HUES64 (cell line): ENCODE measurements at regions not wholly inside any gene's neighbourhood (a gene's known extent, or its start where the extent isn't known, plus 50 kb on each side); places are given as distances from the start of the nearest gene placed in this dataset.
"Not testable (repeated sequence)": the region's sequence is repeated elsewhere in the genome, so short reads cannot be mapped to it uniquely, and the experiment has no call there.

Experiments
- H3K27ac ChIP-seq: 2 replicates; pipeline ENCODE4 v1.7.0; 2013; ENCODE audit warnings: low read depth, low read length, inconsistent platforms
- H3K27me3 ChIP-seq: 2 replicates; pipeline ENCODE4 v1.6.1; 2013; ENCODE audit warnings: mild to moderate bottlenecking, low read length; ENCODE audit not compliant: insufficient read depth
- H3K36me3 ChIP-seq: 2 replicates; pipeline ENCODE4 v1.6.1; 2013; ENCODE audit warnings: mild to moderate bottlenecking, low read length; ENCODE audit not compliant: insufficient read depth
- H3K4me1 ChIP-seq: 2 replicates; pipeline ENCODE4 v1.6.1; 2013; ENCODE audit warnings: mild to moderate bottlenecking, low read length, moderate library complexity; ENCODE audit not compliant: insufficient read depth
- H3K4me3 ChIP-seq: 2 replicates; pipeline ENCODE4 v1.5.1; 2013; ENCODE audit warnings: mild to moderate bottlenecking, low read length, moderate library complexity
- H3K9ac ChIP-seq: 2 replicates; pipeline ENCODE4 v1.6.1; 2013; ENCODE audit warnings: mild to moderate bottlenecking, low read depth, low read length
- H3K9me3 ChIP-seq: 2 replicates; pipeline ENCODE4 v1.6.1; 2013; ENCODE audit warnings: low read depth, low read length; ENCODE audit not compliant: insufficient read depth
- WGBS: fragments of 150-250, 120-280 bp; methylation state at CpG from one replicate; pipeline ENCODE4 v1.1.7; 2013; ENCODE audit warnings: missing lambda C conversion rate; 5-methylcytosine and 5-hydroxymethylcytosine counted together

DNA sequence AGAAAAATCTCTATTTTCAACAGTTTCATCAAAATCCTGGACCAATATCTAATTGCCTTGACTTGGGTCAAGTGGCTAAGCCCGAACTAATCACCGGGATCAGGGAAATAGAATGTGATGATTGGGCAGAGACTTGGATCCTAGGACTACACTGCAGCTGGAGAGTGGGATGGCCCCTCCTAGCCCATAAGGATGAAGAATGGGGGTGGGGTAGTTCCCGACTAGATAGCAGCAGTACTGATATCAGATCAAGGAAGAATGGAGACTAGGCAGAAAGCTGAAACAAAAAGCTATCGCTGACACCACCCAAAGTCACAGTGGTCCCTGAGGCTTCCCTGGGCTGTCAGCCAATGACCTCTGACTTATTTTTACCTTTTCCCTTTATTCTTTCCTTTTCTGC, 160.4 kb upstream of the PHYHIPL start:
- H3K9me3 ChIP-seq: no peaks in the 10 kb centered on the region
- H3K4me3 ChIP-seq: no peak overlapping the region
- 88% methylated on average over 4 of the region's 4 CpGs for WGBS
- no peaks in the 10 kb centered on the region for H3K27me3 ChIP-seq
- H3K9ac ChIP-seq: no peak overlapping the region
- 0 out of 2 replicates have a peak, but pooled peaks cover 5% of the 10 kb centered on the region for H3K4me1 ChIP-seq
- H3K27ac ChIP-seq: no peak overlapping the region
- H3K36me3 ChIP-seq: no peaks in the 10 kb centered on the region

DNA sequence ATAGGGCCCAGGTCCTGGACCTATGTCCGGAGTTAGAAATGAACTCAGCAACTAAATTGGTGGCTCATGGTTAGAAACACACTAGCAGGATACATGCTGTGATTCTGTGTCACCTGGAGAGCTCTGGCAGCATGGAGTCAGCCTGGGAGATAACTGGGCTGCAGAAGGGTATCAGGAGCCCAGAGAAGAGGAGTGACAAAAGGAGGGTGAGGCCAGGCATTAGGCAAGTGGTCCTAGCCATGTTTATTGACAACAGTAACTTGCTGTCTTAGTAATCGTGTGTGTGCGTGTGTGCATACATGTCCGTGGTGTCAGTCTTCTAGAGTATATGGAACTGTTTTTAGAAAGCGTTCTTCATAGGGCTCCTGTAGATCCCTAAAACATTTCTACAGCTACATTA, 157.5 kb upstream of the PHYHIPL start:
- H3K9me3 ChIP-seq: no peaks in the 10 kb centered on the region
- H3K36me3 ChIP-seq: no peaks in the 10 kb centered on the region
- H3K9ac ChIP-seq: no peak overlapping the region
- no peaks in the 10 kb centered on the region for H3K27me3 ChIP-seq
- H3K27ac ChIP-seq: no peak overlapping the region
- H3K4me1 ChIP-seq: 0 out of 2 replicates have a peak, but pooled peaks cover 5% of the 10 kb centered on the region
- WGBS: 94% methylated on average over 4 of the region's 5 CpGs
- H3K4me3 ChIP-seq: no peak overlapping the region

DNA sequence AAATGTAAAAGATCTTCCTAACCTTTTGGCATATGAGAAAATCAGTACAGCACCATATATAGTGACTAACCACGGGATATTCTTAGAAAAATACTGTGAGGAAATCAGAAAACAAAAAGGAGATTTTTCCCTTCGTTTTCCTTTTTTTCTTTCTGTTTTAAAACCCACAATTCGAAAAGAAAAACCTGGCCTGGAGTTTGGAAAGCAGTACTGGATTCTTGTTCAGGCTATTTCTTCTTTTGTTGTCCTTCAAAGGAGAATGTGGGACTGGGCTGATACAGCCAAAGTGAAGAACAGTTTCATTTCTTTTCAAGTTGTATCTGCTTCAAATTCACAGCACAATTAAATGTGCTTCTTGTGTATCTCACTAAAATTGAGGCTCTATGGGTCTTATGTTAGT, 156.8 kb upstream of the PHYHIPL start:
- H3K36me3 ChIP-seq: no peaks in the 10 kb centered on the region
- H3K9me3 ChIP-seq: no peaks in the 10 kb centered on the region
- no peak overlapping the region for H3K9ac ChIP-seq
- H3K27ac ChIP-seq: no peak overlapping the region
- 0 out of 2 replicates have a peak, but pooled peaks cover 5% of the 10 kb centered on the region for H3K4me1 ChIP-seq
- H3K4me3 ChIP-seq: no peak overlapping the region
- no peaks in the 10 kb centered on the region for H3K27me3 ChIP-seq
- WGBS: 100% methylated on average over 1 of the region's 3 CpGs

DNA sequence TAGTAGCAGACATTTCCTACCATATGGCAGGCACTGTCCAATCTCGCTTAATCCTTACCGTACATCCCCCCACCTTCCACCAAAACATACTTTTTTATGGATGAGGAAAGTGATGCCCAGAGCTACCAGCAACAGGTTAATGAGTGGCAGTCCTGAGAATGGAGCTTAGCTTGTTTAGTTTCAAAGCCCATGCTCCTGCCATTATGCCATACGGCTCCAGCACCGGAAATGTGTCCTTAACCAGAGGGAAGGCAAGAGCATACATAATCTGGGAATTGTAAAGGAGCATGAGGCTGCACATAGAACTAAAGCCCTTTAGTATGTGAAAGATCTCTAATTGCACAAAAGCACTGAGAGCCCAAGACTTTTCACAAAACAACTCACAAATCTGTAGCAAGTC, 155.9 kb upstream of the PHYHIPL start:
- WGBS: 97% methylated on average over 4 of the region's 4 CpGs

DNA sequence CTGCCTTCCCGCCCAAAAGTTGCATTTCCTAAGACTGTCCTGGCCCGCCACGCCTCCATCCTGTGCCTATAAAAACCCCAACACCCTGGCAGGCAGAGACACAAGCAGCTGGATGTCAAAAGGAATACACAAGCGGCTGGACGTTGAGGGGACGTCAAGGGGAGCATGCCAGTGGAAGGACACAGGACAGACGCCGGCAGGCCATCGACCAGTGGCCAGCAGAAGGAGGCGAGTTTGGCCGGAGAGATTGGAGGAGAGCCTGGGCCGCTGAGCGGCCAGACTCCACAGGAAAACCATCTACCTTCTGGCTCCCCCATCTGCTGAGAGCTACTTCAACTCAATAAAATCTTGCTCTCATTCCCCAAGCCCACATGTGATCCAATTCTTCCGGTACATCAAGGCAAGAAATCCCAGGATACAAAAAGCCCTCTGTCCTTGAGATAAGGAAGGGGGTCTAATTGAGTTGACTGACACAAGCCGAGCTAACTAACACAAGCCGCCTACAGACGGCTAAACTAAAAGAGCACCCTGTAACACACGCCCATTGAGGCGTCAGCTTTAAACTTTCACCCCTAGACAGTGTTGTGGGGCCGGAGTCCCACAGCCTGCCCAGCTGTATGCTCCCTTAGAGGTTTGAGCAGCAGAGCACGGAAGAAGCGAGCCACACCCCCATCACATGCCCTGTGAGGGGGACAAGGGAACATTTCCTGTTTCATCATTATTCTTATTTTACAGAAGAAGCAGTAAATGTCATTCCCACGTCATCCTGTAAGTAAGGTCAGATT, 150.3 kb upstream of the PHYHIPL start:
- no peak overlapping the region for H3K27ac ChIP-seq

More for the DNA sequence above, 155.9 kb upstream of the PHYHIPL start:
- Histone ChIP-seq H3K27me3 (no peaks in the 10 kb centered on the region), H3K4me3 (no peak overlapping the region), H3K36me3 (no peaks in the 10 kb centered on the region), H3K27ac (no peak overlapping the region), H3K9me3 (no peaks in the 10 kb centered on the region), H3K4me1 (0 out of 2 replicates have a peak, but pooled peaks cover 5% of the 10 kb centered on the region), H3K9ac (no peak overlapping the region)

DNA sequence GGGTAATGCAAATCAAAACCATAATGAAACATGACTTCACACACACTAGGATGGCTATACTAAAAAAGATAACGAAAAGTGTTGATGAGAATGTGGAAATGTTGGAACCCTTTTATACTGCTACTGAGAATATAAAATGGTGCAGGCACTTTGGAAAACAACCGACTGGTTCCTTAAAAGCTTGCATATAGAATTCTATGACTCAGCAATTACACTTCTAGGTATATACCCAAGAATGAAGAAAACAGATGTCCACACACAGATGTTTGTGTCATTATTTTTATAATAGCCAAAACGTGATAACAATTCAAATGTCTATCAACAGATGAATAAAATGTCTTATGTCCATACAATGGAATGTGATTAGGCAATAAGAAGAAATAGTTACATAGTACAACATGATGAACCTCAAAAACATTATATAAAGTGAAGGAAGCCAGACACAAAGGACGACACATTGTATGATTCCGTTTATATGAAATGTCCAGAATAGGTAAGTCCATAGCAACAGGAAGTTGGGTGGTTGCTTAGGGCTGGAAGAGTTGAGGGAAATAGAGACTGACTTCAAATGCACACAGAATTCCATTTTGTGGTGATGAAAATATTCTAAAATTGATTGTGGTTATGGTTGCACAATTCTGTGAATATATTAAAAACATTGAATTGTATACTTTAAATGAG, 148.3 kb upstream of the PHYHIPL start:
- H3K9ac ChIP-seq: no peak overlapping the region

More for the DNA sequence above, 150.3 kb upstream of the PHYHIPL start:
- 95% methylated on average over 23 of the region's 23 CpGs for WGBS
- Histone ChIP-seq H3K27me3 (no peaks in the 10 kb centered on the region), H3K4me1 (no peaks in the 10 kb centered on the region), H3K9ac (no peak overlapping the region), H3K4me3 (no peak overlapping the region), H3K36me3 (no peaks in the 10 kb centered on the region), H3K9me3 (no peaks in the 10 kb centered on the region)

DNA sequence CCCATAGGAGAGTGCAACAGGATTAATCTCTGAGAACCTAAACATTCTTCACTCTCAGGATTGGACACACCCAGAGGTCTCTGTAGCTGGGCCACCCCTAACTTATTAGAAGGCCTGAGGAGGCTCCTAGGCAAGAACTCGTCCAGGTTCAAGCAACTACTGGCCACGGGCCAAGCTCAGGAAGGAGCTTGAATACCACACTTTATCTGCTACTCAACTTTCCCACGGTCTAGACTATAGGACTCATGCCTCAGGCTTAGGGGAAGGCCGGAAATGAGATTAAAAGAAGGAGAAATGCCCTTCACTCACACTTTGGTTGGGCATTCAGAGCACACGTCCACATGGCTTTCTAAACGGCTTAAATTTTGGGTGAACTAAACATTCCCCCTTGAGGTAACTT, 142.8 kb upstream of the PHYHIPL start:
- Histone ChIP-seq H3K27ac (no peak overlapping the region), H3K4me1 (no peaks in the 10 kb centered on the region), H3K36me3 (no peaks in the 10 kb centered on the region), H3K9ac (no peak overlapping the region), H3K27me3 (no peaks in the 10 kb centered on the region), H3K4me3 (no peak overlapping the region), H3K9me3 (no peaks in the 10 kb centered on the region)
- 93% methylated on average over 6 of the region's 6 CpGs for WGBS

More for the DNA sequence above, 148.3 kb upstream of the PHYHIPL start:
- no peaks in the 10 kb centered on the region for H3K4me1 ChIP-seq
- no peak overlapping the region for H3K27ac ChIP-seq
- no peaks in the 10 kb centered on the region for H3K36me3 ChIP-seq
- H3K4me3 ChIP-seq: no peak overlapping the region
- H3K27me3 ChIP-seq: no peaks in the 10 kb centered on the region
- H3K9me3 ChIP-seq: no peaks in the 10 kb centered on the region
- 93% methylated on average over 3 of the region's 5 CpGs for WGBS

DNA sequence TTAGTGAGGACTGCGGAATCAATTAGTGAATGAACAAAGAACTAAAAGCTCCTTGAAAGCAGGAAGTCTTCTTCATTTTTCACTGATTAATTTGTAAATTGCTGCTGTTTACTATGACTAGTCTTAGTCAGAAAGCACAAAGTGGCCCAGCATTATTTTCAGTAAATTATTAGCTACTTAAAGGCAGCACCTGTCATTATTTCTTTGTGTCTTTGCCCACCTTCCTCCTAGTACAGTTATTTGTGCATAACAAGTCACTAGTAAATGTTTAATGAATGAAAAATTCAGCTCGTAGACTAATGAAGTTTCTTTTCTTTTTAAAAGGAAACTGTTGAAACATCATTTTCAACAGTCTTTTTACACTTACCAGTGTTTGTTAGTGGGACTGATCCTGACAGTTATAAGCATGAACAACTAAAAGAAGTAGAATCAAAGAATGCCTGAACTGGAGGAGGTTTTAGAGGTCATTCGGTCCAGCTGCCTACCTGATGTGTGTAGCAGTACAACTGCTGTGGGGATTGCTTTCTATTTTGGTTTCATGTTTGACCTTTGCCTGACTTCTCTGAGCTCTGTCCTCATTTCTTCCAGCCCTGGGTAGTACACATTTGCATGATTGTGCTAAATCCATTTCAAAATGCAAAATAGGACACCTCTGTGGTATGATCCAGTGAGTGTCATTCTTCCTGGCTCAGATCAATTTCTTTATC, 140.0 kb upstream of the PHYHIPL start:
- Histone ChIP-seq H3K9ac (no peak overlapping the region), H3K27ac (no peak overlapping the region)
- 100% methylated on average over 2 of the region's 3 CpGs for WGBS

DNA sequence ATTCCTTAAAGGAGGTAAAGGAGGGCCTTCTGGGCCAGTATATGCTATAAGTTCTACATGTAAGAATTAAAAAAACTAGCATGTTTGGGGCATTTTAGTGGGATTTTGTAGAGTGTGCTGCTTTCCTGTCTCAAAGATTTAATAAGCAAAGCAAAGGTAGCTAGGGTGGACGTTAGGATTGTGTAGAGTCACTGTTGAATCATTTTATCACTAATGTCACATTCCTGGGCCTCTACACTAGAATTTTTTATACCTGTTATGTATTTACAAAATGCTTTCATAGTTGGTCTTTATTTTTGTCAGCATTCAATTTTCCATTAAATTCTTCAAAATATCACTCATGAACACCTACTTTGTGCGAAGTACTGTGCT, 139.4 kb upstream of the PHYHIPL start:
- Histone ChIP-seq H3K36me3 (no peaks in the 10 kb centered on the region), H3K4me1 (no peaks in the 10 kb centered on the region), H3K9ac (no peak overlapping the region), H3K4me3 (no peak overlapping the region), H3K27ac (no peak overlapping the region), H3K27me3 (no peaks in the 10 kb centered on the region), H3K9me3 (no peaks in the 10 kb centered on the region)
- 100% methylated on average over 2 of the region's 2 CpGs for WGBS

More for the DNA sequence above, 140.0 kb upstream of the PHYHIPL start:
- no peaks in the 10 kb centered on the region for H3K4me1 ChIP-seq
- H3K36me3 ChIP-seq: no peaks in the 10 kb centered on the region
- H3K27me3 ChIP-seq: no peaks in the 10 kb centered on the region
- no peak overlapping the region for H3K4me3 ChIP-seq
- H3K9me3 ChIP-seq: no peaks in the 10 kb centered on the region

DNA sequence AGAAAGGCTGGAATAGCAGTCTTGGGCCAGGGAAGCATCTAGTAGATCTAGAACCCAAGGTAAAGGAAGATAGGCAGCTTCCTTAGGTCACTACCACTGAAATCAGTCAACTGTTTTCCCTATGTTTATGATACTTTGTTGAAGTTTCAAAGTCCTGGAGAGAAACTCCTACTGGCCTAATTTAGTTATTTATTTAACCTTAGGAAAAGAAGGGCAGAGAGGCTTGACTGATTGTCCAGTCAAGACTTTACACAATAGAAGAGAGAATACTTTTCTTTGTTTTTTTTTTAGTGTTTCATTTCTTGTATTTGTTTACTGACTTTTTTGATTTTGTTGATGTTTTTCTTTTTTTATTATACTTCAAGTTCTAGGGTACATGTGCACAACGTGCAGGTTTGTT, 138.9 kb upstream of the PHYHIPL start:
- Histone ChIP-seq H3K27me3 (no peaks in the 10 kb centered on the region), H3K9me3 (no peaks in the 10 kb centered on the region), H3K36me3 (no peaks in the 10 kb centered on the region), H3K4me3 (no peak overlapping the region), H3K27ac (no peak overlapping the region), H3K4me1 (no peaks in the 10 kb centered on the region), H3K9ac (no peak overlapping the region)
- no CpG with 5 or more reads among the region's 1 CpG for WGBS

DNA sequence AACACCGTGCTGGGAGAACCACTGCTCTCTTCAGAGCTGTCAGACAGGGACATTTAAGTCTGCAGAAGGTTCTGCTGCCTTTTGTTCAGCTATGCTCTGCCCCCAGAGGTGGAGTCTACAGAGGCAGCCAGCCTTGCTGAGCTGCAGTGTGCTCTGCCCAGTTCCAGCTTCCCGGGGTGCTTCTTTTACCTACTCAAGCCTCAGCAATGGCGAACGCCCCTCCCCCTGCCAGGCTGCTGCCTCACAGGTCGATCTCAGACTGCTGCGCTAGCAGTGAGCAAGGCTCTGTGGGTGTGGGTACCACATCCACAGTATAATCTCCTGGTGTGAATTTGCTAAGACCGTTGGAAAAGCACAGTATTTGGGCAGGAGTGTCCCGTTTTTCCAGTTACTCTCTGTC, 133.1 kb upstream of the PHYHIPL start:
- not testable (repeated sequence) for H3K36me3 ChIP-seq, H3K27ac ChIP-seq, H3K27me3 ChIP-seq, H3K4me1 ChIP-seq, H3K9me3 ChIP-seq
- Histone ChIP-seq H3K4me3 (0 out of 2 replicates have a peak overlapping the region, but pooled peaks have one; percentile 27), H3K9ac (peak overlapping the region; percentile 47; the same call in 1 of the 2 replicates)
- 57% methylated on average over 8 of the region's 8 CpGs for WGBS
